GM12874 (cell line): ENCODE measurements at regions not wholly inside any gene's neighbourhood (a gene's known extent, or its start where the extent isn't known, plus 50 kb on each side); places are given as distances from the start of the nearest gene placed in this dataset.

Experiments used
- TF ChIP-seq, protein P1 (sequence below): IDR thresholded peaks from 2 replicates; pipeline ENCODE4 v1.5.1; 2011; ENCODE audit warnings: low read depth, mild to moderate bottlenecking, control low read depth, low read length, moderate library complexity; ENCODE audit not compliant: insufficient read depth

DNA sequence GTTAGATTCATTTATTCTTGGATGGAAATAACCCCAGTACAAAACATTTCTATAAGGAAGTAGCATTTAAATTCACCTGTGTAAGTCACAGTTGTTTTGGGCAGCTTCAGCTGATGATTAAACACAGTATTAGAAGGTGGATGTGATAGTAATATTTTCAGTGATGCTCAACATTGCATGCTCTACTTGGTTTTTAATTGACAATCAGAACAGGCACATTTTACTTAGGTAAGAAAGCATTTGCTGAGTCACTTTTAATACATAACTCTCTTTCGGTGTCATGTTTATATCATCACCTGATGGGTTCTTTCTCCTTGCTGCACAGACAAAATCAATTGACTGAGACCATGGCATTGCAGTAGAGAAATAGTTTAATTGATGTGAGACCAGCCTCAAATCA is 80.7 kb downstream of the CMAS start:
- TF ChIP-seq, protein P1, sequence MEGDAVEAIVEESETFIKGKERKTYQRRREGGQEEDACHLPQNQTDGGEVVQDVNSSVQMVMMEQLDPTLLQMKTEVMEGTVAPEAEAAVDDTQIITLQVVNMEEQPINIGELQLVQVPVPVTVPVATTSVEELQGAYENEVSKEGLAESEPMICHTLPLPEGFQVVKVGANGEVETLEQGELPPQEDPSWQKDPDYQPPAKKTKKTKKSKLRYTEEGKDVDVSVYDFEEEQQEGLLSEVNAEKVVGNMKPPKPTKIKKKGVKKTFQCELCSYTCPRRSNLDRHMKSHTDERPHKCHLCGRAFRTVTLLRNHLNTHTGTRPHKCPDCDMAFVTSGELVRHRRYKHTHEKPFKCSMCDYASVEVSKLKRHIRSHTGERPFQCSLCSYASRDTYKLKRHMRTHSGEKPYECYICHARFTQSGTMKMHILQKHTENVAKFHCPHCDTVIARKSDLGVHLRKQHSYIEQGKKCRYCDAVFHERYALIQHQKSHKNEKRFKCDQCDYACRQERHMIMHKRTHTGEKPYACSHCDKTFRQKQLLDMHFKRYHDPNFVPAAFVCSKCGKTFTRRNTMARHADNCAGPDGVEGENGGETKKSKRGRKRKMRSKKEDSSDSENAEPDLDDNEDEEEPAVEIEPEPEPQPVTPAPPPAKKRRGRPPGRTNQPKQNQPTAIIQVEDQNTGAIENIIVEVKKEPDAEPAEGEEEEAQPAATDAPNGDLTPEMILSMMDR, result no peak

DNA sequence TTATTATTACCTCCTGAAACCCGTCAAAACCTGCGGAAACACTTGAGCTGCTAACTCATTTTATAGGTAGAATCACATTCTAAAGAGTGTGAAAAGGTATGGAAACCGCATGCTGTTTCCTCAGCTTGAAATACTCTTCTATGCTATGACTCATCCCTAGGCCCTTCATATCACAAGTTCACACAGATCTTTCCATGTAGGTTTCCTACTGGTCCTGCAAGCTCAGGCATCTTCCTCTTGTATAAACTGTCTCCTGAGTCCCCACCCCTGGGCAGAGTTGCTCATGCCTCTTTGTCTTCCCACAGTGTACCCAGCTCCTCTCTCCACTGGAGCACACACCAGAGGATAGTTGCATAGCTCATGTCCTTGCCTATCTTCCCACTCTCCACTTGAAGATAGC is 84.7 kb downstream of the CMAS start:
- TF ChIP-seq, protein P1, result no peak
